ENCODE measurements at regions not wholly inside any gene's neighbourhood (a gene's known extent, or its start where the extent isn't known, plus 50 kb on each side); places are given as distances from the start of the nearest gene placed in this dataset.

DNA sequence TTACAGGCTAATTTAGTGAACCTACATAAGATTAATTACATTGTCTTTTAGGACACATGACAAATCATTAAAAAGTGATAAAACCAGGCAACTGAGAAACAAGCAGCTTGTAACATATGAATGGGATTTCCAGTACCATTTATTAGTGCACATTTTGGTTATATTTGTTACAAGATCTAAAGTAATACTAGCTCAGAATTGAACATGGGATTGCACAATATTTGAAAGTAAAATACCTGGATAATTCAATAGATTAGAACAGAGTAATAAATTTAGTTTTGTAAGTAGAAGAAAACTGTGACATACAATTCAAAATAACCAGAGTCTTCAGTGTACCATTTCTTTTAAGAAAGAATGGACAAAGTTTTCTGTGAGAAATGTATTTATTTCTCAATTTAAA lies 1400.7 kb upstream of the ACVR2A start:
- Histone ChIP-seq H3K4me2 (ENCODE audit: low read length) (no peak overlapping the region), H3K79me2 (no peaks in the 10 kb centered on the region), H3K9me3 (ENCODE audit: control insufficient read depth, low read length) (no peaks in the 10 kb centered on the region), H3K36me3 (ENCODE audit: control insufficient read depth, insufficient read depth, low read length) (no peaks in the 10 kb centered on the region), H3K27me3 (ENCODE audit: control insufficient read depth, insufficient read depth, low read length) (no peaks in the 10 kb centered on the region), H3K9ac (no peak overlapping the region), H3K4me3 (ENCODE audit: low read depth, low read length) (no peak overlapping the region), H3K4me1 (no peaks in the 10 kb centered on the region), H3K27ac (no peak overlapping the region), H2AFZ (no peak overlapping the region)
- TF ChIP-seq, protein P1, sequence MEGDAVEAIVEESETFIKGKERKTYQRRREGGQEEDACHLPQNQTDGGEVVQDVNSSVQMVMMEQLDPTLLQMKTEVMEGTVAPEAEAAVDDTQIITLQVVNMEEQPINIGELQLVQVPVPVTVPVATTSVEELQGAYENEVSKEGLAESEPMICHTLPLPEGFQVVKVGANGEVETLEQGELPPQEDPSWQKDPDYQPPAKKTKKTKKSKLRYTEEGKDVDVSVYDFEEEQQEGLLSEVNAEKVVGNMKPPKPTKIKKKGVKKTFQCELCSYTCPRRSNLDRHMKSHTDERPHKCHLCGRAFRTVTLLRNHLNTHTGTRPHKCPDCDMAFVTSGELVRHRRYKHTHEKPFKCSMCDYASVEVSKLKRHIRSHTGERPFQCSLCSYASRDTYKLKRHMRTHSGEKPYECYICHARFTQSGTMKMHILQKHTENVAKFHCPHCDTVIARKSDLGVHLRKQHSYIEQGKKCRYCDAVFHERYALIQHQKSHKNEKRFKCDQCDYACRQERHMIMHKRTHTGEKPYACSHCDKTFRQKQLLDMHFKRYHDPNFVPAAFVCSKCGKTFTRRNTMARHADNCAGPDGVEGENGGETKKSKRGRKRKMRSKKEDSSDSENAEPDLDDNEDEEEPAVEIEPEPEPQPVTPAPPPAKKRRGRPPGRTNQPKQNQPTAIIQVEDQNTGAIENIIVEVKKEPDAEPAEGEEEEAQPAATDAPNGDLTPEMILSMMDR (IDR thresholded peaks at IDR 0.05) = no peak

DNA sequence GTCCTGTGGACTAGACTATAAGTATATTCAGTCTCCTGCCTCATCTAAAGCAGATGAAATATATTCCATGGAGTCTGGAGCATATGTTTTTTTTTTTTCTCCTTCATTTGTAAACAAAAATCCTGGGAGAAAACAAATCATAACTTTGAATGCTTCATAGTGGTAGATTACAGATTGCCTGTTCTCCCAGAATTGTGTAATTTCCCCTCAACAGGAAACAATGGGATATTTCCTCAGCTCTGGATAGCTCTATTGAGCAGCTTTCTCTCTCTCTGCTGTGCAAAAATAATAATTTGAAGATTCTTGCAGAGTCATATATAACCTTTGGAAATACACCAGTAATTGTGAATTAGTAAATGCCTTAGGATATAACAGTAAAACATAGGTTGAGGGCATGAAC lies 1406.6 kb upstream of the ACVR2A start:
- H3K4me2 ChIP-seq (ENCODE audit: low read length) = no peak overlapping the region
- no peak overlapping the region for H3K9ac ChIP-seq
- H2AFZ ChIP-seq = no peak overlapping the region
- H3K79me2 ChIP-seq = no peaks in the 10 kb centered on the region
- no peaks in the 10 kb centered on the region for H3K27me3 ChIP-seq (ENCODE audit: control insufficient read depth, insufficient read depth, low read length)
- TF ChIP-seq, protein P1 (IDR thresholded peaks at IDR 0.05) = no peak
- H3K4me1 ChIP-seq = no peaks in the 10 kb centered on the region
- H3K27ac ChIP-seq = no peak overlapping the region
- no peaks in the 10 kb centered on the region for H3K36me3 ChIP-seq (ENCODE audit: control insufficient read depth, insufficient read depth, low read length)
- no peak overlapping the region for H3K4me3 ChIP-seq (ENCODE audit: low read depth, low read length)
- H3K9me3 ChIP-seq (ENCODE audit: control insufficient read depth, low read length) = no peaks in the 10 kb centered on the region

DNA sequence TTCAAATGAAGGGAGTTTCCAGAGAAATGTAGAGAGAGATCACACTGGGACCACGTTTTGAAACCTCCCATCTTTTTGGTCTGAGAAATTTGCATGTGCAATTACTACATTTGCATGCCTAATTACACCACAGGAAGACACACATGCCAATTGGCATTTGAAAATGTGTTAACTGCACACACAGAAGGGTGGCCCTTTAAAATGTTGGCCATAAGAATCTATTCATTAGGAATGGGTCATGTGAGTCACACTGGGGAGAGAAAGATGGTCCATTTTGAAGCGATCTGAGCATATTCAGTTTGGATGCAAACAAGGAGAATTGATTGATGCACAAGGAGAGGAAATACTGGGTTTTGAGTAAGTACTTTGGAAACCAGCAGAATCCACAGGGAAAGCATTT lies 1407.1 kb upstream of the ACVR2A start:
- Histone ChIP-seq H3K9ac (no peak overlapping the region), H3K79me2 (no peaks in the 10 kb centered on the region), H3K4me3 (ENCODE audit: low read depth, low read length) (no peak overlapping the region), H3K27ac (no peak overlapping the region), H3K9me3 (ENCODE audit: control insufficient read depth, low read length) (no peaks in the 10 kb centered on the region), H3K27me3 (ENCODE audit: control insufficient read depth, insufficient read depth, low read length) (no peaks in the 10 kb centered on the region), H3K4me2 (ENCODE audit: low read length) (no peak overlapping the region), H3K36me3 (ENCODE audit: control insufficient read depth, insufficient read depth, low read length) (no peaks in the 10 kb centered on the region), H3K4me1 (no peaks in the 10 kb centered on the region), H2AFZ (no peak overlapping the region)
- TF ChIP-seq, protein P1 (IDR thresholded peaks at IDR 0.05) = no peak

DNA sequence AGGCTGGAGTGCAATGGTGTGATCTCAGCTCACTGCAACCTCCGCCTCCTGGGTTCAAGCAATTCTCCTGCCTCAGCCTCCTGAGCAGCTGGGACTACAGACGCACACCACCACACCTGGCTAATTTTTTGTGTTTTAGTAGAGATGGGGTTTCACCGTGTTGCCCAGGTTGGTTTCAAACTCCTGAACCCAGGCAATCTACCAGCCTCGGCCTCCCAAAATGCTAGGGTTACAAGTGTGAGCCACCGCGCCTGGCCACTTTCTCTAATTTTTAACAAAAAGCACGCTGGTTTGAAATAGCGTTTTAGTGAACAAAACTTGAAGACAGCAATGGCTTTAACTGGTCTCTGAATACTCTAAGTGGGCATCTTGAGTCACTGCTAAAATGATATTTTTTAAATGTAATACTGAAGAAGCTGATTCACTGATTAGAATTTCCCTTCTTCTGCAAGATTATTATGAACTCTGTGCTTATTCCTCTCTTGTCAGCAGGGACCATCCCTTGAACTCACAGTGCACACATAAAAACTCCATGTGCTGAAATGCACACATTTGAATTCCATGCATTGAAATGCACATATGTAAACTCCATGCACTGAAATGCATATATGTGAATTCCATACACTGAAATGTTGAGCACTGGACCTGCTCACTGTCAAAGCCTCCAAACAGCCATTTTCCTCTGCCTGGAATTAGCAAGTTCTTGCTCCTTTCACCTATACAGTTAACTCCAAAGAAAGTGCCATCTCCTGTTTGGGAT lies 1411.5 kb upstream of the ACVR2A start:
- no peaks in the 10 kb centered on the region for H3K36me3 ChIP-seq (ENCODE audit: control insufficient read depth, insufficient read depth, low read length)
- H3K79me2 ChIP-seq = no peaks in the 10 kb centered on the region
- H2AFZ ChIP-seq = no peak overlapping the region
- H3K4me1 ChIP-seq = no peaks in the 10 kb centered on the region
- no peak overlapping the region for H3K4me2 ChIP-seq (ENCODE audit: low read length)
- TF ChIP-seq, protein P1 (IDR thresholded peaks at IDR 0.05) = no peak
- H3K9me3 ChIP-seq (ENCODE audit: control insufficient read depth, low read length) = no peaks in the 10 kb centered on the region
- no peak overlapping the region for H3K9ac ChIP-seq
- H3K27me3 ChIP-seq (ENCODE audit: control insufficient read depth, insufficient read depth, low read length) = no peaks in the 10 kb centered on the region
- H3K4me3 ChIP-seq (ENCODE audit: low read depth, low read length) = no peak overlapping the region
- H3K27ac ChIP-seq = no peak overlapping the region

DNA sequence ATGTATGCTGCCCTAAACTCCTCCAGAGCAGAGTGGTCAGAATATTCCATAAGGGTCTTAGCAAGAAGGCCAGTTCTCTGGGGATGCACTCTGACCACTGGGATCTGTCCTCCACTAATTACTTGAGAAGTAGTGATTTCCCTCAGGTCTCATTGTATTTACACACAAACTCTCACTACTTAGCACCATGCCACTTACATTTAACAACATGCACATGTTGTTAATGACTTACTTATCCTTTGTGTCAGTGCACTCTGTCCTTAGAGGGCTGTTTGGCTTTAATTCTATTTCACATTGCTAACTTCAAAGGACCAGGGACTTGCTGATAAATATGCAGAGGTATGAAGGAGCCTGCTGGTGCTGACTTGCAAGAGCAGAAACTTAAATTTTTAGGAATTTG lies 1415.5 kb upstream of the ACVR2A start:
- Histone ChIP-seq H3K79me2 (no peaks in the 10 kb centered on the region), H3K9ac (no peak overlapping the region), H3K4me1 (no peaks in the 10 kb centered on the region), H3K36me3 (ENCODE audit: control insufficient read depth, insufficient read depth, low read length) (no peaks in the 10 kb centered on the region), H3K4me2 (ENCODE audit: low read length) (no peak overlapping the region), H3K27ac (no peak overlapping the region), H3K27me3 (ENCODE audit: control insufficient read depth, insufficient read depth, low read length) (no peaks in the 10 kb centered on the region), H3K4me3 (ENCODE audit: low read depth, low read length) (no peak overlapping the region), H3K9me3 (ENCODE audit: control insufficient read depth, low read length) (no peaks in the 10 kb centered on the region), H2AFZ (no peak overlapping the region)
- TF ChIP-seq, protein P1 (IDR thresholded peaks at IDR 0.05) = no peak

All from parathyroid adenoma (tissue), 2 donors.